SK-N-SH (cell line): ENCODE measurements at regions not wholly inside any gene's neighbourhood (a gene's known extent, or its start where the extent isn't known, plus 50 kb on each side); places are given as distances from the start of the nearest gene placed in this dataset.

Experiments
- CTCF ChIA-PET: fragments of 300-600, 350-600 bp; formaldehyde crosslinking; extraction: SDS; loops from one replicate; lab custom pipeline; 2021; lab: Yijun Ruan, JAX
- POLR2A ChIA-PET: fragments of 350-600 bp; sonication (Branson Sonifier 250); formaldehyde crosslinking; extraction: SDS; loops from one replicate; lab custom pipeline; 2020; ENCODE audit warnings: antibody characterized with exemption, inconsistent platforms; lab: Yijun Ruan, JAX
- DNase-seq: peaks from one replicate; pipeline ENCODE4 v3.0.0; 2012
- H2AFZ ChIP-seq: fragments of 200-600 bp; sonication (generic); 2 replicates; pipeline ENCODE4 v1.8.1; 2016; ENCODE audit warnings: antibody characterized with exemption, mild to moderate bottlenecking, low read depth
- H3F3A ChIP-seq: fragments of 200-600 bp; sonication (generic); replicated peaks from 2 replicates; pipeline ENCODE3; 2016; ENCODE audit warnings: antibody characterized with exemption, mild to moderate bottlenecking; ENCODE audit not compliant: insufficient read depth
- H3K27ac ChIP-seq, 2 experiments: fragments of 200-500 bp in 1 of 2; fragments of 200-600 bp in 1 of 2; sonication (Bioruptor generic) in 1 of 2; sonication (generic), shearing (Covaris generic) in 1 of 2; 2 replicates each; pipeline versions ENCODE4 v1.5.1 to v1.6.1; 2014 to 2016; ENCODE audit warnings: low read depth in 2 of 2, inconsistent platforms in 1 of 2, low read length in 1 of 2, mild to moderate bottlenecking in 1 of 2, mixed read lengths in 1 of 2
- H3K27me3 ChIP-seq: fragments of 200-600 bp; sonication (generic), shearing (Covaris generic); 2 replicates; pipeline ENCODE4 v1.6.1; 2016; ENCODE audit warnings: mixed run types; ENCODE audit not compliant: insufficient read depth
- H3K36me3 ChIP-seq, 2 experiments: fragments of 200-500 bp in 1 of 2; fragments of 200-600 bp in 1 of 2; sonication (Bioruptor generic) in 1 of 2; sonication (generic) in 1 of 2; replicated peaks in 1 of 2; 2 replicates each; pipeline versions ENCODE3 to v1.5.1; 2014 to 2016; ENCODE audit warnings: low read length in 1 of 2, mild to moderate bottlenecking in 1 of 2; ENCODE audit not compliant: insufficient read depth in 2 of 2, control insufficient read depth in 1 of 2
- H3K4me1 ChIP-seq, 2 experiments: fragments of 200-500 bp in 1 of 2; fragments of 200-600 bp in 1 of 2; sonication (Bioruptor generic) in 1 of 2; sonication (generic), shearing (Covaris generic) in 1 of 2; 2 replicates each; pipeline versions ENCODE4 v1.5.1 to v1.6.1; 2014 to 2016; ENCODE audit warnings: low read depth in 1 of 2, low read length in 1 of 2, mixed run types in 1 of 2; ENCODE audit not compliant: insufficient read depth in 2 of 2, control insufficient read depth in 1 of 2
- H3K4me2 ChIP-seq: fragments of 200-600 bp; sonication (generic), shearing (Covaris generic); 2 replicates; pipeline ENCODE4 v1.6.1; 2017; ENCODE audit warnings: mixed run types
- H3K4me3 ChIP-seq, 2 experiments: fragments of 200-500 bp in 1 of 2; fragments of 200-600 bp in 1 of 2; sonication (Bioruptor generic) in 1 of 2; sonication (generic), shearing (Covaris generic) in 1 of 2; 2 replicates each; pipeline versions ENCODE4 v1.5.1 to v1.8.1; 2014 to 2016; ENCODE audit warnings: low read depth in 2 of 2, inconsistent platforms in 1 of 2, low read length in 1 of 2, mild to moderate bottlenecking in 1 of 2, mixed read lengths in 1 of 2, moderate library complexity in 1 of 2
- H3K79me2 ChIP-seq: fragments of 200-600 bp; sonication (generic); 2 replicates; pipeline ENCODE4 v1.8.1; 2017; ENCODE audit warnings: mild to moderate bottlenecking; ENCODE audit not compliant: insufficient read depth
- H3K9ac ChIP-seq: fragments of 200-600 bp; sonication (generic); 2 replicates; pipeline ENCODE4 v1.6.1; 2017; ENCODE audit warnings: mixed run types
- H3K9me2 ChIP-seq: fragments of 200-600 bp; sonication (generic); 2 replicates; pipeline ENCODE4 v1.6.1; 2017; ENCODE audit warnings: mixed run types
- H3K9me3 ChIP-seq: fragments of 200-600 bp; sonication (generic); 2 replicates; pipeline ENCODE4 v1.6.1; 2017; ENCODE audit warnings: mixed run types, mild to moderate bottlenecking, moderate library complexity
- H4K20me1 ChIP-seq: fragments of 200-600 bp; sonication (generic); 2 replicates; pipeline ENCODE4 v1.6.1; 2017; ENCODE audit warnings: mild to moderate bottlenecking, mixed run types; ENCODE audit not compliant: insufficient read depth
- ELF1 ChIP-seq: IDR thresholded peaks from 2 replicates; pipeline ENCODE4 v1.4.0; 2012
- EP300 ChIP-seq, 2 experiments: IDR thresholded peaks; 2 replicates each; pipeline versions ENCODE4 v1.4.0 to v1.6.1; 2012; ENCODE audit warnings: borderline replicate concordance in 1 of 2, low read depth in 1 of 2, low read length in 1 of 2
- EZH2phosphoT487 ChIP-seq: fragments of 200-600 bp; sonication (generic); IDR thresholded peaks from 2 replicates; pipeline ENCODE4 v1.6.1; 2017; ENCODE audit warnings: low read depth, mixed run types, mild to moderate bottlenecking, antibody characterized with exemption, moderate library complexity, borderline replicate concordance
- FOSL2 ChIP-seq: IDR thresholded peaks from 2 replicates; pipeline ENCODE4 v1.4.0; 2012; ENCODE audit warnings: low read depth, mild to moderate bottlenecking, moderate library complexity, borderline replicate concordance
- FOXM1 ChIP-seq: IDR thresholded peaks from 2 replicates; pipeline ENCODE4 v1.4.0; 2012; ENCODE audit warnings: low read depth, mild to moderate bottlenecking
- GATA2 ChIP-seq: sonication (generic); formaldehyde crosslinking; IDR thresholded peaks from 2 replicates; pipeline ENCODE4 v1.5.0; 2020; ENCODE audit warnings: mild to moderate bottlenecking, missing genetic modification reagents
- JUND ChIP-seq: IDR thresholded peaks from 2 replicates; pipeline ENCODE4 v1.4.0; 2012
- MEF2A ChIP-seq: IDR thresholded peaks from 2 replicates; pipeline ENCODE4 v1.4.0; 2012; ENCODE audit warnings: low read depth, borderline replicate concordance
- MXI1 ChIP-seq: IDR thresholded peaks from 2 replicates; pipeline ENCODE4 v1.6.1; 2012; ENCODE audit warnings: mild to moderate bottlenecking, low read depth, low read length, improper control_type of control experiment
- NFIC ChIP-seq: IDR thresholded peaks from 2 replicates; pipeline ENCODE4 v1.4.0; 2012; ENCODE audit warnings: borderline replicate concordance
- NRF1 ChIP-seq: IDR thresholded peaks from 2 replicates; pipeline ENCODE4 v1.6.1; 2012; ENCODE audit warnings: low read depth, mild to moderate bottlenecking, low read length
- RAD21 ChIP-seq: IDR thresholded peaks from 2 replicates; pipeline ENCODE4 v1.6.1; 2012; ENCODE audit warnings: mild to moderate bottlenecking, low read length
- RFX5 ChIP-seq: IDR thresholded peaks from 2 replicates; pipeline ENCODE4 v1.6.1; 2012; ENCODE audit warnings: mild to moderate bottlenecking, improper control_type of control experiment, low read length
- RXRA ChIP-seq: IDR thresholded peaks from 2 replicates; pipeline ENCODE4 v1.4.0; 2012; ENCODE audit warnings: low read depth, mild to moderate bottlenecking, borderline replicate concordance
- TAF1 ChIP-seq: IDR thresholded peaks from 2 replicates; pipeline ENCODE4 v1.6.1; 2012; ENCODE audit warnings: low read depth, mild to moderate bottlenecking, low read length, moderate library complexity, borderline replicate concordance
- USF1 ChIP-seq: IDR thresholded peaks from 2 replicates; pipeline ENCODE4 v1.4.0; 2012; ENCODE audit warnings: low read depth, borderline replicate concordance
- USF2 ChIP-seq: fragments of 150-350 bp; IDR thresholded peaks from 2 replicates; pipeline ENCODE4 v1.6.1; 2017; ENCODE audit warnings: antibody characterized with exemption, low read length, low read depth, borderline replicate concordance
- ZBTB33 ChIP-seq: IDR thresholded peaks from 2 replicates; pipeline ENCODE4 v1.4.0; 2012; ENCODE audit warnings: low read depth, borderline replicate concordance
- WGBS: methylation state at CpG from one replicate; pipeline ENCODE4 v1.1.6; 2017; ENCODE audit warnings: low lambda C conversion rate; 5-methylcytosine and 5-hydroxymethylcytosine counted together
- TF ChIP-seq, protein P1 (sequence below): IDR thresholded peaks from 2 replicates; pipeline ENCODE4 v1.6.1; 2012; ENCODE audit warnings: mild to moderate bottlenecking, low read depth, low read length, moderate library complexity
- TF ChIP-seq, protein P2 (sequence below): fragments of 150-350 bp; IDR thresholded peaks from 2 replicates; pipeline ENCODE4 v1.6.1; 2016; ENCODE audit warnings: mild to moderate bottlenecking, low read depth, low read length

GRCh38 chr1:112046630-112047029, 57.2 kb upstream of the KCND3 start:
- Histone ChIP-seq H3K9ac (no peak overlapping the region), H3K79me2 (no peaks in the 10 kb centered on the region), H3F3A (no peaks in the 10 kb centered on the region), H3K27ac (no peak overlapping the region), H3K9me3 (no peaks in the 10 kb centered on the region), H3K27me3 (no peaks in the 10 kb centered on the region), H3K4me2 (no peak overlapping the region), H3K36me3 (no peaks in the 10 kb centered on the region), H3K4me1 (no peaks in the 10 kb centered on the region), H3K4me3 (no peak overlapping the region), H3K9me2 (no peaks in the 10 kb centered on the region), H4K20me1 (no peaks in the 10 kb centered on the region), H2AFZ (no peak overlapping the region)
- CTCF ChIA-PET = no interaction called here
- TF ChIP-seq FOXM1 (no peak), USF2 (no peak), RFX5 (no peak), FOSL2 (no peak), GATA2 (CRISPR knock-in tag) (no peak), NFIC (no peak), RXRA (no peak), ELF1 (no peak), RAD21 (no peak), MEF2A (no peak), MXI1 (no peak), NRF1 (no peak), EP300 (IDR thresholded peaks at IDR 0.05; ENCODE audit: borderline replicate concordance in 1 of 2, low read depth in 1 of 2, low read length in 1 of 2) (no peak), EZH2phosphoT487 (no peak), JUND (no peak), ZBTB33 (no peak), USF1 (no peak), TAF1 (no peak)
- TF ChIP-seq, protein P1, sequence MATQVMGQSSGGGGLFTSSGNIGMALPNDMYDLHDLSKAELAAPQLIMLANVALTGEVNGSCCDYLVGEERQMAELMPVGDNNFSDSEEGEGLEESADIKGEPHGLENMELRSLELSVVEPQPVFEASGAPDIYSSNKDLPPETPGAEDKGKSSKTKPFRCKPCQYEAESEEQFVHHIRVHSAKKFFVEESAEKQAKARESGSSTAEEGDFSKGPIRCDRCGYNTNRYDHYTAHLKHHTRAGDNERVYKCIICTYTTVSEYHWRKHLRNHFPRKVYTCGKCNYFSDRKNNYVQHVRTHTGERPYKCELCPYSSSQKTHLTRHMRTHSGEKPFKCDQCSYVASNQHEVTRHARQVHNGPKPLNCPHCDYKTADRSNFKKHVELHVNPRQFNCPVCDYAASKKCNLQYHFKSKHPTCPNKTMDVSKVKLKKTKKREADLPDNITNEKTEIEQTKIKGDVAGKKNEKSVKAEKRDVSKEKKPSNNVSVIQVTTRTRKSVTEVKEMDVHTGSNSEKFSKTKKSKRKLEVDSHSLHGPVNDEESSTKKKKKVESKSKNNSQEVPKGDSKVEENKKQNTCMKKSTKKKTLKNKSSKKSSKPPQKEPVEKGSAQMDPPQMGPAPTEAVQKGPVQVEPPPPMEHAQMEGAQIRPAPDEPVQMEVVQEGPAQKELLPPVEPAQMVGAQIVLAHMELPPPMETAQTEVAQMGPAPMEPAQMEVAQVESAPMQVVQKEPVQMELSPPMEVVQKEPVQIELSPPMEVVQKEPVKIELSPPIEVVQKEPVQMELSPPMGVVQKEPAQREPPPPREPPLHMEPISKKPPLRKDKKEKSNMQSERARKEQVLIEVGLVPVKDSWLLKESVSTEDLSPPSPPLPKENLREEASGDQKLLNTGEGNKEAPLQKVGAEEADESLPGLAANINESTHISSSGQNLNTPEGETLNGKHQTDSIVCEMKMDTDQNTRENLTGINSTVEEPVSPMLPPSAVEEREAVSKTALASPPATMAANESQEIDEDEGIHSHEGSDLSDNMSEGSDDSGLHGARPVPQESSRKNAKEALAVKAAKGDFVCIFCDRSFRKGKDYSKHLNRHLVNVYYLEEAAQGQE = no peak
- TF ChIP-seq, protein P2, sequence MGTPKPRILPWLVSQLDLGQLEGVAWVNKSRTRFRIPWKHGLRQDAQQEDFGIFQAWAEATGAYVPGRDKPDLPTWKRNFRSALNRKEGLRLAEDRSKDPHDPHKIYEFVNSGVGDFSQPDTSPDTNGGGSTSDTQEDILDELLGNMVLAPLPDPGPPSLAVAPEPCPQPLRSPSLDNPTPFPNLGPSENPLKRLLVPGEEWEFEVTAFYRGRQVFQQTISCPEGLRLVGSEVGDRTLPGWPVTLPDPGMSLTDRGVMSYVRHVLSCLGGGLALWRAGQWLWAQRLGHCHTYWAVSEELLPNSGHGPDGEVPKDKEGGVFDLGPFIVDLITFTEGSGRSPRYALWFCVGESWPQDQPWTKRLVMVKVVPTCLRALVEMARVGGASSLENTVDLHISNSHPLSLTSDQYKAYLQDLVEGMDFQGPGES = no peak
- DNase-seq = no peak
- WGBS = 19% methylated on average over 2 of the region's 2 CpGs
- POLR2A ChIA-PET = no interaction called here
